Erythroblast (primary cell): ENCODE measurements at regions not wholly inside any gene's neighbourhood (a gene's known extent, or its start where the extent isn't known, plus 50 kb on each side); places are given as distances from the start of the nearest gene placed in this dataset.

Experiments used
- GATA1 ChIP-seq: IDR thresholded peaks from 2 replicates; pipeline ENCODE4 v1.6.1; 2011; ENCODE audit warnings: low read depth, mild to moderate bottlenecking, control low read depth, low read length, moderate library complexity
- POLR2A ChIP-seq: IDR thresholded peaks from 2 replicates; pipeline ENCODE4 v1.6.1; 2011; ENCODE audit warnings: mild to moderate bottlenecking, low read length

GRCh38 chr7:13049946-13050345 lies 362.5 kb downstream of the ARL4A start:
- TF ChIP-seq POLR2A (no peak), GATA1 (no peak)
